ENCODE measurements at regions not wholly inside any gene's neighbourhood (a gene's known extent, or its start where the extent isn't known, plus 50 kb on each side); places are given as distances from the start of the nearest gene placed in this dataset.

DNA sequence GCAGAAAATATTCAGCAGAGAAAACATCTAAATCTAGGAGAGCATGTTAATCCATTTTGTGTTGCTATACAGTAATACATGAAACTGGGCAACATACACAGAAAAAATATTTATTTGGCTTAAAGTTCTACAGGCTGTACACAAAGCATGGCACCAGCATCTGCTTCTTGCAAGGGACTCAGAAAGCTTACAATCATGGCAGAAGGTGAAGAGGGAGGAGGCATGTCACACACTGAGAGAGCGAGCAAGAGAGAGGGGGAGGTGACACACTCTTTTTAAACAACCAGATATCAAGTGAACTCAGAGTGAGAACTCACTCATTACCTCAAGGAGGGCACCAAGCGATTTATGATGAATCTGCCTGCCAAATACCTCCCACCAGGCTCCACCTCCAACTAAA is 94.2 kb upstream of the CNOT2 start:
- Histone ChIP-seq H2BK12ac (ENCODE audit: low read length in 2 of 2) (no peak overlapping the region), H4K91ac (ENCODE audit: low read length) (no peak overlapping the region), H3K27me3 (ENCODE audit: control insufficient read depth in 1 of 2, insufficient read depth in 1 of 2, low read length in 2 of 2) (no peaks in the 10 kb centered on the region), H3K79me1 (replicated peaks; ENCODE audit: low read length, poor library complexity, severe bottlenecking) (no peaks in the 10 kb centered on the region), H3K9ac (ENCODE audit: low read length) (no peak overlapping the region), H3K23ac (ENCODE audit: low read length in 2 of 2) (no peak overlapping the region), H3K18ac (ENCODE audit: low read depth in 1 of 2, low read length in 2 of 2) (no peak overlapping the region), H3K4me2 (ENCODE audit: low read length, poor library complexity, severe bottlenecking) (no peak overlapping the region), H3K9me3 (ENCODE audit: control insufficient read depth, low read length) (no peaks in the 10 kb centered on the region), H2BK15ac (ENCODE audit: low read depth, poor library complexity, severe bottlenecking) (no peak overlapping the region), H3K4me3 (ENCODE audit: insufficient read depth in 1 of 2, low read depth in 1 of 2, low read length in 2 of 2) (no peak overlapping the region), H2BK120ac (ENCODE audit: low read depth, low read length) (no peak overlapping the region), H3K14ac (ENCODE audit: low read length in 2 of 2) (no peak overlapping the region), H3K27ac (ENCODE audit: low read length, poor library complexity, severe bottlenecking) (no peak overlapping the region), H2AFZ (ENCODE audit: low read depth, low read length) (no peak overlapping the region), H3K36me3 (ENCODE audit: control insufficient read depth in 1 of 2, insufficient read depth in 2 of 2, low read depth in 1 of 2, low read length in 2 of 2) (no peaks in the 10 kb centered on the region), H4K8ac (ENCODE audit: low read length) (no peak overlapping the region), H3K4me1 (ENCODE audit: control insufficient read depth, insufficient read depth, low read depth, low read length) (no peaks in the 10 kb centered on the region), H2AK5ac (ENCODE audit: low read length, severe bottlenecking) (no peak overlapping the region), H3K4ac (ENCODE audit: low read depth in 1 of 2, low read length in 2 of 2) (no peak overlapping the region), H2BK5ac (ENCODE audit: low read depth, low read length, poor library complexity, severe bottlenecking) (no peak overlapping the region)
- WGBS: 82% methylated on average over 2 of the region's 2 CpGs
- no peak for DNase-seq

DNA sequence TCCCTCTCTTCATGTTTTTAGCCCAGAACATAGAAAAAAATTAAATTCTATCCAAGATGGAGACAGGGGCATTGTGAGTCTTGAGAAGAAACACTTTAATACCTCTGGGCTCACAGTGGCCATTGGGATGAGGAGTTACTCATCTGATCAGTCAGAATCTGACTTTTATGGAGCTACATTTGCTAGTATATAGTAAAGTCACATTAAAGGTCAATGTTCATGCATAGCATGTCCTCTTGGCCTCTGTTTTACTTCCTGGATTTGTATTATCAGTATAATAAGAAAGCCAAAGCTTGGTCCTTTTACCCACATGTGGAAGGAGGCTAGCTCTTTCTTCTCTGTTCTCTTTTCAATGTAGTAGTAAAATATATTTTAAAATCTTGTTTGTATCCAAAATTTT is 93.6 kb upstream of the CNOT2 start:
- Histone ChIP-seq H4K91ac (ENCODE audit: low read length) (no peak overlapping the region), H2BK120ac (ENCODE audit: low read depth, low read length) (no peak overlapping the region), H2AK5ac (ENCODE audit: low read length, severe bottlenecking) (no peak overlapping the region), H2BK15ac (ENCODE audit: low read depth, poor library complexity, severe bottlenecking) (no peak overlapping the region), H3K9me3 (ENCODE audit: control insufficient read depth, low read length) (no peaks in the 10 kb centered on the region), H3K4me2 (ENCODE audit: low read length, poor library complexity, severe bottlenecking) (no peak overlapping the region), H3K14ac (ENCODE audit: low read length in 2 of 2) (no peak overlapping the region), H3K27ac (ENCODE audit: low read length, poor library complexity, severe bottlenecking) (no peak overlapping the region), H3K36me3 (ENCODE audit: control insufficient read depth in 1 of 2, insufficient read depth in 2 of 2, low read depth in 1 of 2, low read length in 2 of 2) (no peaks in the 10 kb centered on the region), H3K9ac (ENCODE audit: low read length) (no peak overlapping the region), H3K23ac (ENCODE audit: low read length in 2 of 2) (no peak overlapping the region), H2AFZ (ENCODE audit: low read depth, low read length) (no peak overlapping the region), H3K27me3 (ENCODE audit: control insufficient read depth in 1 of 2, insufficient read depth in 1 of 2, low read length in 2 of 2) (no peaks in the 10 kb centered on the region), H3K18ac (ENCODE audit: low read depth in 1 of 2, low read length in 2 of 2) (no peak overlapping the region), H4K8ac (ENCODE audit: low read length) (no peak overlapping the region), H3K4me1 (ENCODE audit: control insufficient read depth, insufficient read depth, low read depth, low read length) (no peaks in the 10 kb centered on the region), H3K4ac (ENCODE audit: low read depth in 1 of 2, low read length in 2 of 2) (no peak overlapping the region), H3K4me3 (ENCODE audit: insufficient read depth in 1 of 2, low read depth in 1 of 2, low read length in 2 of 2) (no peak overlapping the region), H2BK5ac (ENCODE audit: low read depth, low read length, poor library complexity, severe bottlenecking) (no peak overlapping the region), H2BK12ac (ENCODE audit: low read length in 2 of 2) (no peak overlapping the region), H3K79me1 (replicated peaks; ENCODE audit: low read length, poor library complexity, severe bottlenecking) (no peaks in the 10 kb centered on the region)
- no peak for DNase-seq

DNA sequence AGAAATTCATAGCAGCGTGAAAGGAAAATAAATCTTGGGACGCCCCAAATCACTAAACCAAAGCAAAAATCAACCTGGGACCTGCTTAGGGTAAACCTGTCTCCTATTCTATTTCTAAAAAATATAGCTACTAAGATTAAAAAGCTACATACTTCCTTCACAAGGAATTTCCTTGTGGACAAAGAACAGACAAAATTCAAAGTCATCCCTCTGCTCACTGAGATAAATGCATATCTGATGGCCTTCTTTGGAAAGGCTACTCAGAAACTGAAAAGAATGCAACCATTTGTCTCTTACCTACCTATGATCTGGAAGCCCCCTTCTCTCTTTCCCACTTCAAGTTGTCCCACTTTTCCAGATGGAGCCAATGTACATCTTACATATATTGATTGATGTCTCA is 93.0 kb upstream of the CNOT2 start:
- no peak for DNase-seq
- no peak overlapping the region for H2BK15ac ChIP-seq (ENCODE audit: low read depth, poor library complexity, severe bottlenecking)
- H3K4me2 ChIP-seq (ENCODE audit: low read length, poor library complexity, severe bottlenecking): no peak overlapping the region
- H3K4me3 ChIP-seq (ENCODE audit: insufficient read depth in 1 of 2, low read depth in 1 of 2, low read length in 2 of 2): no peak overlapping the region
- H2BK120ac ChIP-seq (ENCODE audit: low read depth, low read length): no peak overlapping the region
- H3K79me1 ChIP-seq (replicated peaks; ENCODE audit: low read length, poor library complexity, severe bottlenecking): no peaks in the 10 kb centered on the region
- no peak overlapping the region for H2AK5ac ChIP-seq (ENCODE audit: low read length, severe bottlenecking)
- H3K4me1 ChIP-seq (ENCODE audit: control insufficient read depth, insufficient read depth, low read depth, low read length): no peaks in the 10 kb centered on the region
- no peak overlapping the region for H3K27ac ChIP-seq (ENCODE audit: low read length, poor library complexity, severe bottlenecking)
- H2BK12ac ChIP-seq (ENCODE audit: low read length in 2 of 2): no peak overlapping the region
- no peak overlapping the region for H4K91ac ChIP-seq (ENCODE audit: low read length)
- H3K36me3 ChIP-seq (ENCODE audit: control insufficient read depth in 1 of 2, insufficient read depth in 2 of 2, low read depth in 1 of 2, low read length in 2 of 2): no peaks in the 10 kb centered on the region
- H3K18ac ChIP-seq (ENCODE audit: low read depth in 1 of 2, low read length in 2 of 2): no peak overlapping the region
- no peak overlapping the region for H4K8ac ChIP-seq (ENCODE audit: low read length)
- H3K14ac ChIP-seq (ENCODE audit: low read length in 2 of 2): no peak overlapping the region
- H3K23ac ChIP-seq (ENCODE audit: low read length in 2 of 2): no peak overlapping the region
- no peaks in the 10 kb centered on the region for H3K27me3 ChIP-seq (ENCODE audit: control insufficient read depth in 1 of 2, insufficient read depth in 1 of 2, low read length in 2 of 2)
- H3K4ac ChIP-seq (ENCODE audit: low read depth in 1 of 2, low read length in 2 of 2): no peak overlapping the region
- 81% methylated on average over 2 of the region's 2 CpGs for WGBS
- peaks cover 5% of the 10 kb centered on the region for H3K9me3 ChIP-seq (ENCODE audit: control insufficient read depth, low read length)
- no peak overlapping the region for H2AFZ ChIP-seq (ENCODE audit: low read depth, low read length)
- no peak overlapping the region for H2BK5ac ChIP-seq (ENCODE audit: low read depth, low read length, poor library complexity, severe bottlenecking)
- H3K9ac ChIP-seq (ENCODE audit: low read length): no peak overlapping the region

DNA sequence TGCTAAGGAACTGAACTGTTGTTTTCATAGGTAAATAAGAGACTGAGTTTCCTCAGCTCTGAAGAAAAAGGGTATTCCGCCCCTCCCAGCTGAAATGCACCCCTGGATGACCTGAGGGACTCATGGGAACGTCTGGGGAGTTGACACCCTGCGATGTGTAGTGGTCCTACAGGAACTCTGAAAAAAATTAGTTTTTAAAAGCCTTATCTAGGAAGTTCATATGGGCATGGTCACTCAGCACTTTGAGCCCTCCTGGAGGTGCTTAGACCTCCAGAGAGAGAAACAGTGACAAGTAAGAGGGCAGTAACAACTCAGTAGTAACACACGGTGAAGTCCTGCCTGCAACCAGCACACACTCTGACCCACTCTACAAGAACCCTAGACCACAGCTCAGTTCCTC is 91.2 kb upstream of the CNOT2 start:
- no peak overlapping the region for H3K4me3 ChIP-seq (ENCODE audit: insufficient read depth in 1 of 2, low read depth in 1 of 2, low read length in 2 of 2)
- no peak overlapping the region for H2BK12ac ChIP-seq (ENCODE audit: low read length in 2 of 2)
- no peak overlapping the region for H2BK5ac ChIP-seq (ENCODE audit: low read depth, low read length, poor library complexity, severe bottlenecking)
- H3K36me3 ChIP-seq (ENCODE audit: control insufficient read depth in 1 of 2, insufficient read depth in 2 of 2, low read depth in 1 of 2, low read length in 2 of 2): no peaks in the 10 kb centered on the region
- no peak for DNase-seq
- no peak overlapping the region for H4K91ac ChIP-seq (ENCODE audit: low read length)
- H3K4me1 ChIP-seq (ENCODE audit: control insufficient read depth, insufficient read depth, low read depth, low read length): no peaks in the 10 kb centered on the region
- peaks cover 22% of the 10 kb centered on the region for H3K9me3 ChIP-seq (ENCODE audit: control insufficient read depth, low read length)
- no peaks in the 10 kb centered on the region for H3K79me1 ChIP-seq (replicated peaks; ENCODE audit: low read length, poor library complexity, severe bottlenecking)
- no peak overlapping the region for H3K18ac ChIP-seq (ENCODE audit: low read depth in 1 of 2, low read length in 2 of 2)
- H2BK120ac ChIP-seq (ENCODE audit: low read depth, low read length): no peak overlapping the region
- no peak overlapping the region for H3K27ac ChIP-seq (ENCODE audit: low read length, poor library complexity, severe bottlenecking)
- no peak overlapping the region for H3K23ac ChIP-seq (ENCODE audit: low read length in 2 of 2)
- no peak overlapping the region for H2AK5ac ChIP-seq (ENCODE audit: low read length, severe bottlenecking)
- 79% methylated on average over 4 of the region's 4 CpGs for WGBS
- H2AFZ ChIP-seq (ENCODE audit: low read depth, low read length): no peak overlapping the region
- no peak overlapping the region for H2BK15ac ChIP-seq (ENCODE audit: low read depth, poor library complexity, severe bottlenecking)
- no peak overlapping the region for H3K4ac ChIP-seq (ENCODE audit: low read depth in 1 of 2, low read length in 2 of 2)
- H3K4me2 ChIP-seq (ENCODE audit: low read length, poor library complexity, severe bottlenecking): no peak overlapping the region
- no peaks in the 10 kb centered on the region for H3K27me3 ChIP-seq (ENCODE audit: control insufficient read depth in 1 of 2, insufficient read depth in 1 of 2, low read length in 2 of 2)
- H3K14ac ChIP-seq (ENCODE audit: low read length in 2 of 2): no peak overlapping the region
- H3K9ac ChIP-seq (ENCODE audit: low read length): no peak overlapping the region
- H4K8ac ChIP-seq (ENCODE audit: low read length): no peak overlapping the region

All from mesenchymal stem cell (in vitro differentiated cells and primary cell).